ENCODE measurements at regions not wholly inside any gene's neighbourhood (a gene's known extent, or its start where the extent isn't known, plus 50 kb on each side); places are given as distances from the start of the nearest gene placed in this dataset.

DNA sequence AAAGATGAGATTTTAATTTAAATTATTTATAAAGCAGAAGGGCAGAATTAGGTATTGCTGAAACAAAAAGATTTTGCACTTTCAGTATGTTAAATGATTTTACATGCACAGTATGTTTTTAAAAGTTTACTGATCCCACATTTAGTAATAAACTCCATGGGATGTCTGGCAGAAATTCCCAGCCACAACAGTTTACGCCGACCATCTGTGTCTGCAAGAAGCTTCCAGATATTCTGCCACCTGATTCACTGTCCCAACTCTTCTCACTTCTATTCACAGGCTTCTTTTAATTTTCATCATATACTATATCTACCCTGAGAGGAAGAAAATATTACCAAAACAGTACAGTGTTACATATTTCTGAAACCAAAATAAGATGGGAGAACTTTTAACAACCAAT, 115.8 kb upstream of the IQCM start:
- TF ChIP-seq ZNF274 (IDR thresholded peaks at IDR 0.05; ENCODE audit: low read depth, low read length) (no peak), SUZ12 (IDR thresholded peaks at IDR 0.05; ENCODE audit: extremely low read depth, insufficient read depth, insufficient read length) (no peak), YY1 (IDR thresholded peaks at IDR 0.05; ENCODE audit: insufficient read depth, insufficient read length) (no peak)
